HepG2 (cell line): ENCODE measurements at regions not wholly inside any gene's neighbourhood (a gene's known extent, or its start where the extent isn't known, plus 50 kb on each side); places are given as distances from the start of the nearest gene placed in this dataset.

Experiments
- ATAC-seq: fragments of 200-7000 bp; cut with Tn5 transposase; 3 replicates; pipeline ENCODE4 v1.9.1; 2020; ENCODE audit warnings: mild to moderate bottlenecking, moderate library complexity
- BruUV-seq: library from RNA; stranded (reverse); fragments of 400-500 nt; replicated peaks from 2 replicates; lab custom pipeline; 2021; lab: Mats Ljungman, UMichigan
- CTCF ChIA-PET: fragments of 300-600 bp; formaldehyde crosslinking; extraction: SDS; loops from one replicate; lab custom pipeline; 2021; ENCODE audit warnings: low total read pairs, inconsistent platforms, low intra/inter-chr PET ratio; lab: Yijun Ruan, JAX
- POLR2A ChIA-PET: fragments of 350-600 bp; sonication (Branson Sonifier 250); formaldehyde crosslinking; loops from one replicate; lab custom pipeline; 2020; ENCODE audit warnings: antibody characterized with exemption, inconsistent platforms; lab: Yijun Ruan, JAX
- DNase-seq: peaks from one replicate; pipeline ENCODE4 v3.0.0-alpha.2; 2015; ENCODE audit warnings: low spot score
- FAIRE-seq: peaks from 3 replicates; lab custom pipeline; 2011; peaks lifted over from hg19 to GRCh38; lab: Jason Lieb, UNC
- H2AFZ ChIP-seq: one replicate; pipeline ENCODE4 v1.6.1; 2011; ENCODE audit warnings: low read length, inconsistent platforms
- H3K27ac ChIP-seq: fragments of 300-600 bp; 3 replicates; pipeline ENCODE4 v1.8.0; 2011; ENCODE audit warnings: mixed run types, mild to moderate bottlenecking, mixed read lengths, low read length, inconsistent platforms; ENCODE audit not compliant: insufficient read depth; ENCODE audit errors: extremely low read length
- H3K27me3 ChIP-seq, 2 experiments: fragments of 200-600 bp in 1 of 2; 2 replicates in 1 of 2; 3 replicates in 1 of 2; pipeline versions ENCODE4 v1.6.0 to v1.8.0; 2011; ENCODE audit warnings: low read length in 2 of 2, mild to moderate bottlenecking in 2 of 2, moderate library complexity in 2 of 2, inconsistent platforms in 1 of 2; ENCODE audit not compliant: insufficient read depth in 2 of 2, control insufficient read depth in 1 of 2
- H3K36me3 ChIP-seq, 2 experiments: fragments of 200-600 bp in 1 of 2; replicated peaks in 1 of 2; 2 replicates in 1 of 2; 3 replicates in 1 of 2; pipeline versions ENCODE4 v1.5.1 to v1.8.0; 2011; ENCODE audit warnings: low read length in 2 of 2, inconsistent platforms in 1 of 2; ENCODE audit not compliant: insufficient read depth in 2 of 2, control insufficient read depth in 1 of 2
- H3K4me1 ChIP-seq: 2 replicates; pipeline ENCODE4 v1.5.1; 2012; ENCODE audit warnings: low read length, inconsistent platforms; ENCODE audit not compliant: insufficient read depth
- H3K4me2 ChIP-seq: 2 replicates; pipeline ENCODE4 v1.6.0; 2011; ENCODE audit warnings: low read depth, low read length, inconsistent platforms
- H3K4me3 ChIP-seq, 3 experiments: fragments of 200-600 bp in 1 of 3; sonication (generic), shearing (Covaris generic) in 1 of 3; replicated peaks in 1 of 3; 2 replicates each; pipeline ENCODE4 v1.5.1; 2011 to 2016; ENCODE audit warnings: low read length in 3 of 3, inconsistent platforms in 2 of 3, low read depth in 2 of 3, mild to moderate bottlenecking in 2 of 3, control low read depth in 1 of 3, mixed read lengths in 1 of 3; ENCODE audit not compliant: insufficient read depth in 1 of 3
- H3K79me2 ChIP-seq: one replicate; pipeline ENCODE4 v1.6.1; 2011; ENCODE audit warnings: low read length, inconsistent platforms; ENCODE audit not compliant: insufficient read depth
- H3K9ac ChIP-seq: 2 replicates; pipeline ENCODE4 v1.6.0; 2011; ENCODE audit warnings: mild to moderate bottlenecking, low read depth, low read length, inconsistent platforms; ENCODE audit not compliant: insufficient read depth
- H3K9me3 ChIP-seq: 2 replicates; pipeline ENCODE4 v1.5.1; 2012; ENCODE audit warnings: mild to moderate bottlenecking, low read length
- H4K20me1 ChIP-seq: 2 replicates; pipeline ENCODE4 v1.6.0; 2011; ENCODE audit warnings: inconsistent platforms, mild to moderate bottlenecking, low read length, moderate library complexity; ENCODE audit not compliant: insufficient read depth
- ARHGAP35 ChIP-seq: sonication (generic); formaldehyde crosslinking; IDR thresholded peaks from 2 replicates; pipeline ENCODE4 v1.9.0; 2022; ENCODE audit warnings: mild to moderate bottlenecking, inconsistent platforms, moderate library complexity, missing genetic modification reagents, borderline replicate concordance
- NR2F1 ChIP-seq, 2 experiments: fragments of 450-650 bp in 1 of 2; formaldehyde crosslinking in 1 of 2; IDR thresholded peaks; 2 replicates each; pipeline versions ENCODE4 v1.5.0 to v1.6.1; 2016 to 2020; ENCODE audit warnings: mild to moderate bottlenecking in 1 of 2, missing compliant biosample characterization in 1 of 2, missing genetic modification reagents in 1 of 2, moderate library complexity in 1 of 2
- SKI ChIP-seq: fragments of 450-650 bp; IDR thresholded peaks from one replicate; pipeline ENCODE4 v1.6.1; 2018; ENCODE audit warnings: mild to moderate bottlenecking; ENCODE audit not compliant: partially characterized antibody
- TARDBP ChIP-seq: sonication (generic); formaldehyde crosslinking; IDR thresholded peaks from 2 replicates; pipeline ENCODE4 v1.8.0; 2022; ENCODE audit warnings: mild to moderate bottlenecking, missing genetic modification reagents
- USF2 ChIP-seq, 2 experiments: sonication (generic) in 1 of 2; formaldehyde crosslinking in 1 of 2; IDR thresholded peaks; 2 replicates each; pipeline versions ENCODE4 v1.5.1 to v1.6.1; 2011 to 2020; ENCODE audit warnings: borderline replicate concordance in 1 of 2, low read depth in 1 of 2, low read length in 1 of 2, mild to moderate bottlenecking in 1 of 2, missing genetic modification reagents in 1 of 2, moderate library complexity in 1 of 2
- ZBTB42 ChIP-seq: sonication (generic); formaldehyde crosslinking; IDR thresholded peaks from 2 replicates; pipeline ENCODE4 v1.5.0; 2020; ENCODE audit warnings: mild to moderate bottlenecking, missing genetic modification reagents
- ZBTB49 ChIP-seq: sonication (generic); formaldehyde crosslinking; IDR thresholded peaks from 2 replicates; pipeline ENCODE4 v1.4.0; 2020; ENCODE audit warnings: missing genetic modification reagents, borderline replicate concordance
- ZNF20 ChIP-seq: sonication (generic); formaldehyde crosslinking; IDR thresholded peaks from 2 replicates; pipeline ENCODE4 v1.4.0; 2020; ENCODE audit warnings: mild to moderate bottlenecking, moderate library complexity, missing genetic modification reagents
- ZNF251 ChIP-seq: sonication (generic); formaldehyde crosslinking; IDR thresholded peaks from 2 replicates; pipeline ENCODE4 v1.9.0; 2021; ENCODE audit warnings: mild to moderate bottlenecking, missing genetic modification reagents
- ZNF260 ChIP-seq: sonication (generic); formaldehyde crosslinking; IDR thresholded peaks from 2 replicates; pipeline ENCODE4 v1.4.0; 2020; ENCODE audit warnings: missing genetic modification reagents, low read depth, mild to moderate bottlenecking, borderline replicate concordance
- ZNF709 ChIP-seq: sonication (generic); formaldehyde crosslinking; IDR thresholded peaks from 2 replicates; pipeline ENCODE4 v1.5.0; 2020; ENCODE audit warnings: mild to moderate bottlenecking, missing genetic modification reagents
- ZSCAN9 ChIP-seq: IDR thresholded peaks from 2 replicates; pipeline ENCODE4 v1.6.1; 2016; ENCODE audit warnings: borderline replicate concordance
- WGBS: methylation state at CpG from one replicate; pipeline ENCODE4 v1.1.6; 2017; ENCODE audit warnings: low lambda C conversion rate; 5-methylcytosine and 5-hydroxymethylcytosine counted together
- in situ Hi-C: cut with HindIII; loops from 2 replicates; pipeline ENCODE4 v1.10.0; 2017; ENCODE audit warnings: low pct_unique_long_range_greater_than_20kb; ENCODE audit not compliant: extremely low pct_ligation_motif_present
- intact Hi-C: fragments of 100-400 bp; cut with micrococcal nuclease; formaldehyde crosslinking; loops from one replicate; pipeline ENCODE4 v1.10.0; 2022; ENCODE audit not compliant: unreplicated experiment

- Histone ChIP-seq H4K20me1 (no peaks in the 10 kb centered on the region), H3K36me3 (no peaks in the 10 kb centered on the region), H3K4me2 (no peak overlapping the region), H3K4me1 (no peaks in the 10 kb centered on the region), H3K9ac (no peak overlapping the region), H3K27me3 (peaks cover 0 to 4% of the 10 kb centered on the region in 2 experiments; a peak in 1 of 5 replicates), H3K27ac (no peak overlapping the region), H3K79me2 (no peaks in the 10 kb centered on the region), H2AFZ (no peak overlapping the region), H3K9me3 (no peaks in the 10 kb centered on the region), H3K4me3 (no peak overlapping the region)
- 4% methylated on average over 3 of the region's 3 CpGs for WGBS
- no TSS peak for BruUV-seq
- ATAC-seq (no peak), FAIRE-seq (no peak), DNase-seq (no peak)
- intact Hi-C loops (no loop called here), in situ Hi-C loops (no loop called here)
- POLR2A ChIA-PET: no interaction called here
- no peak for TF ChIP-seq ZSCAN9 (CRISPR knock-in tag)
- TF ChIP-seq ZBTB49 (CRISPR knock-in tag): no peak
- TF ChIP-seq ZBTB42: no peak
- no peak for TF ChIP-seq ZNF251
- no peak for TF ChIP-seq ARHGAP35 (CRISPR knock-in tag)
- no peak for TF ChIP-seq SKI
- TF ChIP-seq NR2F1 (CRISPR knock-in tag; IDR thresholded peaks at IDR 0.05): no peak
- no peak for TF ChIP-seq ZNF709 (CRISPR knock-in tag)
- no peak for TF ChIP-seq TARDBP
- no peak for TF ChIP-seq USF2 (IDR thresholded peaks at IDR 0.05; ENCODE audit: low read depth, low read length)
- no peak for TF ChIP-seq USF2 (CRISPR knock-in tag; IDR thresholded peaks at IDR 0.05; ENCODE audit: borderline replicate concordance)
- no peak for TF ChIP-seq ZNF260 (CRISPR knock-in tag)
- no peak for TF ChIP-seq ZNF20 (CRISPR knock-in tag)
- CTCF ChIA-PET: no interaction called here
Observed at GRCh38 chr11:33490842-33491370, 209.7 kb downstream of the C11orf91 start.
